ENCODE measurements at regions not wholly inside any gene's neighbourhood (a gene's known extent, or its start where the extent isn't known, plus 50 kb on each side); places are given as distances from the start of the nearest gene placed in this dataset.
"Not testable (repeated sequence)": the region's sequence is repeated elsewhere in the genome, so short reads cannot be mapped to it uniquely, and the experiment has no call there.

DNA sequence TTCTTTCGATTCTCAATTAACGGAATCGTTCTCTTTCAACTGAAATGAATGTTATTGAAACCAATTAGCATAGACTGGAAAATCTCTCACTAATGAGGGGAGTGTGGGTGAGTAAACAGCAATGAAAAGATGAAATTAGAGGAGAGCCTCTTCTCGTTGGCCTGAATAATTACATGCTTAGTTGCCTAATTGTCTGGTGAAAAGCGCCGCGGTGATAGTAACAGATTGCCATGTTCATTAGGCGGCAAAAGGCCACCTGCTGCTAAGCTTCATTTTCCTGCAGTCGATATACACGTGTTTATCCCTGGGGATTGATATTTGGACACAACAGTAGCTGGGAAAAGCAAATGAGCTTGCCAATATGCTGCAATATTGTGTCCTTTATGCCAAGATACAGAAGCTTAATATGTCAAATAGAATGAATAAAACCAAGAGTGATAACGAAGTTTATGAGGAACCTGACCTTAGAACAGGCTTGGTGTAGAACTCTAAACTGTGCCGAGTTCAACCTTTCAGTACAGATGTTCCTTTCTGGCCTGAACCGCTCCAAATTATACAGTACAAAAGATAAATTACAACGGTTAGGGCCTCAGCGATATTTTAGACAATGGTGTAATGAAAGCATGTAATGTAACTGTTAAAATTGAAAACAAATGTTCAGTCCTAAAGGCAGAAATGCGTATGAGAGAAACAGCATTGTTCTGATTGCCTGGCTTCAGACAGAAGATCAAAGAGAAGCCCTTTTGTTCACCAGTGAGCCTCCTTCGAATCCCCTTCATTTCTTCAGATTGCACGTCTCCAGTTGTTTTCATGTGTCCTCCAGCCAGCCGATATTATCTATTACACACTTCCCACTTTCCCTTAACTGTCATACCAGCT lies 185.2 kb downstream of the SHOX2 start:
- no peak for DNase-seq (ENCODE audit: low read depth in 2 of 2)

DNA sequence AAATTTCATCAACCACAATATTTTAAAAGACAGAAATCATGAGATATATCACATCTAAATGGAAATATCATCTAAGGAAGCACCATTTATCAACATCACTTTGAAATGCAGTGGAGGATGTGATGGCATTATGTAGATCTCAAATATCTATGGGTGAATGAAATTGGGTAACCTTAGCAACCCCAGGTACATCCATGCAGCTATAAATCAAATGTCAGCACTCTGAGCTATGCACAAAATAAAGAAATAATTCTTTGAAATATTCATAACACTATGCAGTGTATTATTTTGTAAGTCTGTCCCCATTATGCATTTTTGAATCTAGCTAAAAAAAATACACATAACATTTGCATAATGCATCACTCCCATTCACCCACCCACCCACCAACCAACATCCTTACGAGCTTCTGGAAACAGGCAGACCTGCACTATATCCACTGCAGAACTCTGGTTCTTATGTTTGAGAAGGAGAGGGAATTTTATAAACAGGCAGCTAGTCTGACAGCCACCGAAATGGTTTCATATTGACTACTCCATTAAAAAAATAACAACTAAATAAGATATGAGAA lies 186.8 kb downstream of the SHOX2 start:
- DNase-seq (ENCODE audit: low read depth in 2 of 2): no peak

DNA sequence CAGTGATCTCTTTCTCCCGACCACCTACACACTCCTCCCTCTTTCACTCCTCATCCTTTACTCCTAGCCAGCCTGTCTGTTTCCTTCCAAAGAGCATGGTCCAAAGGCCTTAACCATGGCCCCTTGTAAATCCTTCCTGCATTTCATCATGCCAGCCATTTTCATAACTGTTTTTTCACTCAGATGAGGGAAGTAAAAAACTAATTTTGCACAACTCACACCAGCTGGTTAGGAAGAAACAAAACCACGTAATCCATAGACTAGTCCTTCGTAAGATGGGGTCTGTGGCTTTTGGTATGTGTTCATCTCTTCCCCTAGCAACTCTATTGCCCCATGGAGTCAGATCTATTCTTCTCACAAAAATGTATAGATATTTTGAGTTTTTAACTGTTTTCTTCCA lies 187.8 kb downstream of the SHOX2 start:
- no peak for DNase-seq (ENCODE audit: low read depth in 2 of 2)

DNA sequence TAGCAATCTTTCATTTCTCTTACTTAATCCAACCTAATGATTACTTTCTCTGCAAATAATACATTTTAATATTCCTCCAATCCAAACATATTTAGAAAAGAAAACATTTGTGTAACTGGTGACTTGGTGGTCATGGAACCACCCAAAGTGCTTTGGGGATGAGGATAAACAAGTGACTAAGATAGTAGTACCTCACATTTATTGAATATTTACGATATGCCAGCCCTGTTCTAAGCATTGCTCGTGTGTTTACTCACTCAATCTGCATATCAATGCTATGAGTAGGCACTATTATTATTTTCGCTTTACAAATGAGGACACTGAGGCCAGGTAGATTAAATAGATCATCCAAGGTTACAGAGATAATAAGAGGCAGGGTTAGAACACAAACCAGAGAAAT lies 189.5 kb downstream of the SHOX2 start:
- no peak for DNase-seq (ENCODE audit: low read depth in 2 of 2)

DNA sequence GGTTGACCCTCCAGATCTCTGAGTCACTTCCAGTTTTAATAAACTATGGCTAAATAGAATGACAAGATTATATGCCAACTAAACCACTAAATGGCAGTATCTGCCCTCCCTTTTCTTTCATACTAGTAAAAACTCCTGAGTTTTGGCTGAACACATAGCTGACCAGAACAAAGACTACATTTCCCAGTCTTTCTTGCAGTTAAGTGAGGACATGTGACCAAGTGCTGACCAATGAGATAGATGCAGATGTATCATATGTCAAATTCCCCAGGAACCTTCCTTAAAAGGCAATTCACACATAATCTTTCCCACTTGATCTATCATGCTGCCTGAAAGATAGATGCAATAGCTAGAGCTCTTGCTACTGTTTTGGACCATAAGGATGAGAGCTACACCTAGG lies 191.3 kb downstream of the SHOX2 start:
- DNase-seq (ENCODE audit: low read depth in 2 of 2): no peak

DNA sequence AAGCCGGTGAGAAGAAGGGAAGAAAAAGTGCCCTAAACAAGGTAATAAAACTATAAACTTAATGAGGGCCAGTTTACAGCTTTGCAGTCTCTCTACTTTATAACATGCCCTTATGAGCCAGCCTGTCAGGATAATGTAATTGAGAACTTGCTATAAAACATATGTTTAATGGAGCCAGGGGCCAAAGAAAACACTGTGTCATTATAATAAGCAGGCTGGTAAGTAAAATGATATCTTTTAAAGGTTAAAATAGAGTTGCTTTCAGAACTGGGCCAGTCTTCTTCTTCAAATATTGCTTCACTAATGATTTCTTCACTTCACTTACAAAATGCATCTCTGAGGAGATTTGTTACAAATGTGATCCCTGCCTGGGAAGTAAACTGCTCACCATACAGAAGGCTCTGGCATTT lies 192.5 kb downstream of the SHOX2 start:
- no peak for DNase-seq (ENCODE audit: low read depth in 2 of 2)

DNA sequence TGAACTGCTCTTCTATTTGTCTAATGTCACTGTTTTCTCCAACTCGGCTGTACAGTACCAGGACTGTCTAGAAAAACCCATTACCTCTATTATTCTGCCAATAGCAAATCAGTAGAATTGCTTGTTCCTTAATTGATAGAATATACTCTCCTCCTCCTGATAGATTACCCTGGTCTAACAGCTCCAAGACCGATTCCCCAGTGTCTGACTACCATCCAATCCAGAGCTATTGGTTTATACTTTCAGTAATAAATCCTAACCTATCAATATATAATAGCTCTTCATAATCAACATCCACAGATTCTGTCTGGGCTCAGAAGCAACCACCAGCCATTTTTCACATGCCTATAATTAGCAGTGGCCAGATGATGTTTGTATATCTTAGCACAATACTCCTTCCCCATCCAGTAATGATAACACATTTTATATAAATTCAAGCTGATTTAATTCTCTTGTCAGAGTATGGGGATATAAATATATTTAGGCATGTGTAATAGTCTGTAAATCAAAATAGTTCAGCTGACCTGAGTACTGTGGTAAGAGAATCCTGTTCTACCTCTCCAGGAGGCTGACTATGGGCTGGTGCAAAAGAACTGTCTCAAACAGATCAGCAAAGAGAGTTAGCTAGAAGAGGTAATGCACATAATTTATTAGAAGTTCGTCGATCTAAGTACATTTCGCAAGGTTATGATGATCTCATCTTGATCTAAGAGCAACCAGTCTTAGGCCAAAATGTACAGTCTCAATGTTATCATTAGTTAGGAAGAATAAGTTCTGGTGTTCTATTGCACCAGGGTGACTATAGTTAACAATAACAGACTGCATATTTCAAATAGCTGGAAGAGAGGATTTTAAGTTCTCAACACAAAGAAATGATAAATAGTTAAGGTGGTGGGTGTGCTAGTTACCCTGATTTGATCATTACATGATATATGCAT lies 193.4 kb downstream of the SHOX2 start:
- no peak for DNase-seq (ENCODE audit: low read depth in 2 of 2)

DNA sequence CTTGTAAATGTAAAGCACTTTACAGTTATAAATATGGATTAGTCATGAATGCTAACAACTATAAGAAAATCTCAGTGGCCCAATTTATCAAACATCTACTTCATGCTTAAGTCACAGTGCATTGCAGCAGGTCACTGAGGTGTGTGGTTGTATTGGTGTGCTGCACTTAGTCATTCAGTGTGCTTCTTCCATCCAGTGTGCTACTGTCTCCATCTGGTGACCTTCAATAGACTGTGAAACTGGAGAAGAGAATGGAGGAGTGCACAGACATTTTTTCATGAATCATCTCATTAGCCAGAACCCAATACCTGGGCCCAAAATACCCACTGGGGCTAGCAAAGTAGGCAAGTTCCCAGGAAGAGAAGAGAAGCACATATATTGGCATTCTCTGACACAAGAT lies 199.6 kb downstream of the SHOX2 start:
- DNase-seq (ENCODE audit: low read depth in 2 of 2): no peak

DNA sequence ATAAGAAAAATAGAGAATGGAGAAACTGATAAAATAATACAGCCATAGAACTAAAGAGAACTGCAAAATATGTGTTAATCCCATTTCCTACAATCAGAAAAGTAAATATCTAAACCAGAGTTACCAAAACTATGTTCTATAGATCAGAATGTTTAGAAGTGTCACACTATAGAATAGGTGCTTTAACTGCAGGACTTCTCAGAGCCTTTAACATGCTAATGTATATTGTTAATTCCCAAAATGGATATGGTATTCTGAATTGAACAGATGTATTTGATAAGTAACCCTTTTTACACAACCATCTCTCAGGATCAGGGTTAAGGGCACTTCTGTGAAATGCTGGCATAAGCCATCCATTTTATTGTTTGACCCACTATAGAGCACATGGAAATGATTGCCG lies 200.3 kb downstream of the SHOX2 start:
- no peak for DNase-seq (ENCODE audit: low read depth in 2 of 2)

DNA sequence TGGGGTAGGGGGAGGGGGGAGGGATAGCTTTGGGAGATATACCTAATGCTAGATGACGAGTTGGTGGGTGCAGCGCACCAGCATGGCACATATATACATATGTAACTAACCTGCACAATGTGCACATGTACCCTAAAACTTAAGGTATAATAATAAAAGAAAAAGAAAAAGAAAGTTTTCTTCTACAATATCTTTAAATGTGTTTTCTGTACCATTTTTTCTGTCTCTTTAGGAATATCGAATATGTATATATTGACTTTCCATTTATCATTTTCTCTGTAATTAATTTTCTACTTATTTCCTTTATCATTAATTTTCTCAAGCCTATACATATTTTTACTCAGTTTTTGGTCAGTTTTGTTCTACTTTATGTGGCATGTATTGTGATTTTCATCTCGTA lies 203.5 kb downstream of the SHOX2 start:
- not testable (repeated sequence) for DNase-seq (ENCODE audit: low read depth in 2 of 2)

DNA sequence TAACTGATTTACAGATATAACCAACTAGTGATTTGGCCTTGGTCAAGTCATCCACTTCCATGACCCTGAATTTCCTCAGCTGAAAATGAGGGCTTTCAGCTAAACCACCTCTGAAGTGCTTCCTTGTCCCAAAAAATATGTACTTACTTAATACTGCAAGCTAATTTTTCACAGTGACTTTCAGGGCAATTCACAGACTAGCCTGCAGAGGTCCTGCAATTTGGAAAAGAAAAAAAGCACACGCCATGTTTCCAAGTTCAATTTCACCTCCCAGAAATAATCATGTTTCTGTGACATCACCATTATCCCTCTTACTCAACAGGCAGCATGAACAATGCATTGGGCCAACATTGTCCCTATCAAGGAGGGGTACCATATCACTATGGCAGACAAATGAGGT lies 218.2 kb downstream of the SHOX2 start:
- DNase-seq (ENCODE audit: low read depth in 2 of 2): no peak

DNA sequence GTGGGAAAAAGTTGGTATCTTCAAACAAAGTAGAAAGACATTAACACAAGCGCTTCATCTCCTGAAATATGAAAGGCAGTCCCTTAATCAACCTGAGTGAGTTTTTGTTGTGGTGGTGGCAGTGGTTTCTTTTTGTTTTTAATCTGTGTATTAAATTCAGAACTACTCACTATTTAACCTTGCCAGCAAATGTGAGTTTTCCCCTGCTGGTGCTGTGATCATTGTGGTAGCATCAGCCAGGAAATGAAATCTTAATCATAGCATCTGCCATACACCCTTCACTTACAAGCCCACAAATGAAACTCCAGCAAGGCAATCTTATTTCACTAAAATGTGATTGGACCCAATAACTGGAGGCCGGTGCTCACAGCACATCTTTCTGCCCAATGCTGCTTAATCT lies 229.7 kb downstream of the SHOX2 start:
- no peak for DNase-seq (ENCODE audit: low read depth in 2 of 2)

DNA sequence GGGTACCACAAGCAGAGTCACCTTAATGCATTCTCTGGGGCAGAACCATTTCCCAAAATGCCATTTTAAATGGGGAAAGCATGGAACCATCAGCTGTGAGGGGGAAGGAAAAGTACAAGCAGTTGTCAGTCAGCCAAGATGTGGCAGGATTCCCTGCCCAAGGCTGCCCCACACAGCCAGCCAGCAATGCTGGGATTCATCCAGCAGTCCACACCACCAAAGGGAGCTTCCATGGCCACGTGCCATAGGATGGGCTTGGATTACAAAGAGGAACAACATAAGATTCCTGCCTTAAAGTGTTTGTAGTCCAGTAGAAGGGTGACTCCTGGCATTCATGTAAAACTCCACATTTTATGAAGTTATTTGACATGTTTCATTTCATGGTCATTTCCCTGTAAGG lies 233.3 kb downstream of the SHOX2 start:
- no peak for DNase-seq (ENCODE audit: low read depth in 2 of 2)

DNA sequence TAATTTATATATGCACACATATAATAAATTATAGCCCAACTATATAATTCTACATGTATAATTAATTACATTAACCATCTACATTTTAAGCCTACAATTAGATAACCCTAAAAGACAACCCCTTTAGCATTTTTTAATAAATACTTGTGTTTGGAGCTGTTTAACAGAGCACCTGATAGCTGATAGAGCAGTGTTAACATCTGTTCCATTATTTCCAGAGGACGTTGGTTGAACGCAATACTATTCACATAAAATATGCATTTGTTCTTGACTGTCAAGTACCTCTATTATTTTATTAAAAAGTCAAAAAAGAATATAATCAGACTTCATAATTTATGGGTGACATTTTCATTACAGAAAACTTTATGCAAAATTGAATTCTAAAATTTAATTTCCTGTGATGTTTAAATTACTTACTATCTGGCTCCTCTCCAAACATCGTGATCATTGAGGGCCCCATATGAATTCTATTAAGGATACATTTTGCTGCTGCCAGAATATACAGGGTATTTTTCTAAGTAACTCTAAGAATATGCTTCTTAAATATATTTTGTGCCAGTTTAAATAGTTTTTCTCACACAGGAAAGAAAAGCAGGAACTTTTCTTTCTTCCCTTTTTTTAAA lies 234.3 kb downstream of the SHOX2 start:
- no peak for DNase-seq (ENCODE audit: low read depth in 2 of 2)

DNA sequence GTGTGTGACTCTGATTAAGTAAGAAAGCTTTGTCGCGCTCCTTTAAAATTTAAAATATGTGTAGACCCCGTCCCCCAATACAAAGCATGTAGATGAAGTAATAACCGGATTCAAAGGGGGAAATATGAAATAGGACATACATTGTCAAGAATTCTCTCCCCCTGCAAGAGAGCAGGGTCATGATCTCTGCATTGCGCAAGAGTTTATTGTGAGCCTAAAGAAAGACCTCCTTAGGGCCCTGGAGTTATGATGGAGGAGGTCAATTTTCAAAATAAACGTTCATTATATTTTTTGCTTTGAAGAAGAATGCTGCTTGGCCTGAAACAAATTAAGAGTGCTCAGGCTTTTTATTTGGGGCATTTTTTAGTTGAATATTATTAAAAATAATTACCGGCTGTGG lies 235.0 kb downstream of the SHOX2 start:
- DNase-seq (ENCODE audit: low read depth in 2 of 2): no peak

DNA sequence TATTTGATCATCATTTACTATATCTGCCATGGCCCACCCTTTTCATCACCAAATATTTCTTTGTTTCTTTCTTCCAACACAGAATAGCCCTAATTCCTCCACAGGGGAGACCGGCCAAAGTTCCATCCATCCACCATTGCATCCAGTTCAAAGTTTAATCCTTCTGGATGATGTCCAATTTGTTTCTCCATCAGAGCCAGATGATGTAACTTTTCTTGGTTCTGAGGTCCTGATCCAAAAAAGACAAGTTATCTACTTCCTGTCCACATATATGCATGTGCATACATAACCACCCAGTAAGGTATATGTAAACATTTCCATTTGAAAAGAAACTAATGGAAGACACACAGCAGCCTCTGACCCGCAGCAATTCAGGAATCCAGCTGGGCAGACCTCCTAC lies 237.3 kb downstream of the SHOX2 start:
- DNase-seq (ENCODE audit: low read depth in 2 of 2): no peak

DNA sequence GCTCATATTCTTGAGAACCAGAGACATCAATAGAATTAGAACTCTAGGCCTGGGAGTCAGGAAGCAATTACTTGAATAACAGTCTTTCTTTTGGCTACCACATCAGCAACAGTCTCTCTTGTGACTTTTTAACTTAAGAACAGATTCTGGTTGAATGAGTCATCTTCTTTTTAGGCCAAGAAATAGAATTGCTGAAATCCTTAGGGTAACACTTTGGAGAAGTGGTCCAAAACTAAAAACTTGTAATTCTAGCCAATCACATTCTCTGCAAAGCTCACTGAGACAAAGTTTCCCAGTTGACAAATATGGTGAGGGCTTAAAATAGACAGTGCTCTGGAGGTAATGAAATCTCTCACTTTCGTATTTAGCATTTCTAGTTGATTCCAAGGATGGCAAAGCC lies 238.0 kb downstream of the SHOX2 start:
- no peak for DNase-seq (ENCODE audit: low read depth in 2 of 2)

DNA sequence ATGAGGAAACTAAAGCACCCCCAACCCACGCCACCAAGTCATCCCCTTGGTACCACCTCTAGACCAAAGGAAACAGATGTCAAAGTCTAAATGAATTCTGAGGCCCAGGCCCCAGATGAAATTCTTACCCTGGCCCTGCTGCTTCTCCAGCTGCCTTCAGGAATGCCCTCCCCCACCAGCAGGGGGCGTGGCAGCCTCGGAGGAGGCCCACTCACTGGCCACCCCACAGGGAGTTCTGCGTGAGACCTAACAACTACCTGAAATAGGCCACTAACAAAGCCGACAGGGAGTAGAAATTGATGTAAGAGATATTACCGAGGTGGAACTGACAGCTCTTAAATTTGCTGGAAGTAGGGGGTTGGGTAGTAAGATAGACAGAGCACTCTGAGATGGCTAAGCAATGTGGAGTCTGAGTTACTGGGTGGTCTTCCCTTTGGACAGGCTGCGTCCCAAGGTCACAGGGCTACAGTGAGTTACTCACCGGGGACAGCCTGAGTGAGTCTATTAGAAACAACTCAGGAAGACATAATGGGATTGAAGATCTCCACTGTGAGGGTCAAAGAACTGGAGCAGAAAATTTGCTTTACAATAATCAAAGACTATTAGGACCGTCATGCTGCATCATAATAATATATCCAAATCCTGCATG lies 240.7 kb downstream of the SHOX2 start:
- DNase-seq (ENCODE audit: low read depth in 2 of 2): peak in 1 of 2 donors; percentile 28

DNA sequence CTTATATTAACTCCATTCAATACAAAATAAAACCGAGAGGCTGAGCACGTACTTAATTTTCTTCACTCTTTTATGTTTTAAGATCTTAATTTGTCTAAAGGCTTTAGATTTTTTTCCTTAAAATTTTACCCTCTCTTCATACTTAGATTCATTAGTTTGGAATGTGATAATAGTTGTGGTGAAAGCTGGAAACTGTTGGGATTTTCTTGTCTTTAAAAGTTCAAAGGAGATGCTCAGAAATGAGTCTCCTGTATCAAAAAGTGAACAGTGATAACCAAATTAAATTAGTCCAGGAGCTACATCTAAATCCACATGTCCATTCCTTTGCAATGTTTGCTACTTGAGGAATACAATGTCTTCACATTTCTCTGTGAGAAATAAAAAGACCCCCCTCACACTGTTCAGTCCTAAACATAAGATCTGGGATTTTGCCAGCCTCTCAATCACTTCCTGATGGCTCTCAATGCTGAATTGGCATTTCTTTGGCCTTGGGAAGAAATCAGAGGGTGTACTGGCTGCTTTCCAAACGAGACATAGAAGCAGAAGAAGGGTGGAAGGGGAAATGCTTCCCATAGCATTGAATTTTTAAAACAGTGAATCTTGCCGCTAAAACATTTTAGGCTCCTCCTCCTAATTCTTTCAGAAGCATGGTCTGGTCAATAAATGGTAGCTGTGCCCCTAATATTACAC lies 245.0 kb downstream of the SHOX2 start:
- DNase-seq (ENCODE audit: low read depth in 2 of 2): no peak

DNA sequence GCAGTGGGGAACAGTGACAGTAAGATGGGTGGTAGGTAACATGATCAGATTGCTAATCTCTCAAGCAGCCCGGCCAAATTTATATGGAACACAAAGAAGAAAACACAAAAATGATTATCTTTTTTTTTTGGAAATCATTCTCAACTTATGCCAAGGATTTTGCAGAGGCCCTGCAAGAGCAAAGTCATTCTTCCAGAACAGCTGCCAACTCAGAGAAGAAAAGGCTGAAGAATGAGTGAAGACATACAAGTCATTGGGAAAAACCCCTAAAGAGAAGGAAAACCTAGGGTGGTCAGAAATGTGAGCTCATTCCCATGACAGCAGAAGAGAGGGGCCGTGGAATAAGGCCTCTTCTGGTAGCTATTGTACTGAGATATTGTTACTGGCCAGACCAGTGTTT lies 246.7 kb downstream of the SHOX2 start:
- DNase-seq (ENCODE audit: low read depth in 2 of 2): no peak

DNA sequence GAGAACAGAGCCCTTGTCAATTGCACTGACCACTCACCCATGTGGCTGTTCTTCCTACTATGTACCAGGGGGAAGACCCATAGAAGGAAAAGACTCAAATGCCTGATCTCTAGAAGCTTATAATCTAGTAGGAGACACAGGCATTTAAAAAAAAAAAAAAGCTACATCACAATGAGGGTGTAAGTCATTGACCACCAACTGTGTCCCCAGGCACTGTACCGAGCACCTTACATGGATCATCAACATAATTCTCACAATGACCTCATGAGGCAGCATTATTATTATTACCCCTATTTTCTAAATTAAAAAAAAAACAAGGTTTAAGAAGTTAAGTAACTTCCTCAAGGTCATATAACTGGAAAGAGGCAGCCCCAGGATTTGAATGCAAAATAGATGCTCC lies 247.4 kb downstream of the SHOX2 start:
- no peak for DNase-seq (ENCODE audit: low read depth in 2 of 2)

Data from dermis microvascular lymphatic vessel endothelial cell (primary cell).